Neural progenitor cell (in vitro differentiated cells): ENCODE measurements at regions not wholly inside any gene's neighbourhood (a gene's known extent, or its start where the extent isn't known, plus 50 kb on each side); places are given as distances from the start of the nearest gene placed in this dataset.

ENCODE experiments used
- EZH2 ChIP-seq: fragments of 200-600 bp; sonication (generic); IDR thresholded peaks from 2 replicates; pipeline ENCODE4 v1.6.1; 2017; ENCODE audit warnings: antibody characterized with exemption, mild to moderate bottlenecking, moderate library complexity
- TF ChIP-seq, protein P1 (sequence below): fragments of 200-600 bp; sonication (generic); IDR thresholded peaks from 2 replicates; pipeline ENCODE4 v1.5.1; 2017; ENCODE audit warnings: antibody characterized with exemption, mild to moderate bottlenecking

GRCh38 chr10:121216721-121217181, 365.6 kb downstream of the WDR11 start:
- TF ChIP-seq, protein P1, sequence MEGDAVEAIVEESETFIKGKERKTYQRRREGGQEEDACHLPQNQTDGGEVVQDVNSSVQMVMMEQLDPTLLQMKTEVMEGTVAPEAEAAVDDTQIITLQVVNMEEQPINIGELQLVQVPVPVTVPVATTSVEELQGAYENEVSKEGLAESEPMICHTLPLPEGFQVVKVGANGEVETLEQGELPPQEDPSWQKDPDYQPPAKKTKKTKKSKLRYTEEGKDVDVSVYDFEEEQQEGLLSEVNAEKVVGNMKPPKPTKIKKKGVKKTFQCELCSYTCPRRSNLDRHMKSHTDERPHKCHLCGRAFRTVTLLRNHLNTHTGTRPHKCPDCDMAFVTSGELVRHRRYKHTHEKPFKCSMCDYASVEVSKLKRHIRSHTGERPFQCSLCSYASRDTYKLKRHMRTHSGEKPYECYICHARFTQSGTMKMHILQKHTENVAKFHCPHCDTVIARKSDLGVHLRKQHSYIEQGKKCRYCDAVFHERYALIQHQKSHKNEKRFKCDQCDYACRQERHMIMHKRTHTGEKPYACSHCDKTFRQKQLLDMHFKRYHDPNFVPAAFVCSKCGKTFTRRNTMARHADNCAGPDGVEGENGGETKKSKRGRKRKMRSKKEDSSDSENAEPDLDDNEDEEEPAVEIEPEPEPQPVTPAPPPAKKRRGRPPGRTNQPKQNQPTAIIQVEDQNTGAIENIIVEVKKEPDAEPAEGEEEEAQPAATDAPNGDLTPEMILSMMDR = no peak
- TF ChIP-seq EZH2 = no peak
